ENCODE measurements at regions not wholly inside any gene's neighbourhood (a gene's known extent, or its start where the extent isn't known, plus 50 kb on each side); places are given as distances from the start of the nearest gene placed in this dataset.

DNA sequence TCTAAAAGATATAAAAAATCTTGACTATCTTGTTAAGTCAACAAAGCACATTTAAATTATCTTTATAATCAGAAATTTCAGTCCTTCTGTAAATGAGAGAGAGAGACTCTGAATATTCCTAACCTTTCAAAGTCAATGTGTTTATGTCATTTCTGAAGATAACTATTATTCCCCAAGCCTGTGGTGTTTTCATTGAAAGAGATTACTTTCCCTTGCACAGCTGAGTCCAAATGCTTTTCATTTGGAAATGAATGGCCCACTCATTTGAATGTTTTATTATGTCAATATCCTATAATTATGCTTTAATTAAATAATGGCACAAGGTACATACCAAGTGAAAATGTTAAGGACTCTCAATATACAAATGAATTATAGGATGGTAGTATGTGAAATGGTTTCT, 680.0 kb upstream of the DPPA4 start:
- TF ChIP-seq, protein P1, sequence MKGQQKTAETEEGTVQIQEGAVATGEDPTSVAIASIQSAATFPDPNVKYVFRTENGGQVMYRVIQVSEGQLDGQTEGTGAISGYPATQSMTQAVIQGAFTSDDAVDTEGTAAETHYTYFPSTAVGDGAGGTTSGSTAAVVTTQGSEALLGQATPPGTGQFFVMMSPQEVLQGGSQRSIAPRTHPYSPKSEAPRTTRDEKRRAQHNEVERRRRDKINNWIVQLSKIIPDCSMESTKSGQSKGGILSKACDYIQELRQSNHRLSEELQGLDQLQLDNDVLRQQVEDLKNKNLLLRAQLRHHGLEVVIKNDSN (IDR thresholded peaks at IDR 0.05): no peak
- no peak for TF ChIP-seq EP300 (IDR thresholded peaks at IDR 0.05; ENCODE audit: borderline replicate concordance)
- TF ChIP-seq, protein P2, sequence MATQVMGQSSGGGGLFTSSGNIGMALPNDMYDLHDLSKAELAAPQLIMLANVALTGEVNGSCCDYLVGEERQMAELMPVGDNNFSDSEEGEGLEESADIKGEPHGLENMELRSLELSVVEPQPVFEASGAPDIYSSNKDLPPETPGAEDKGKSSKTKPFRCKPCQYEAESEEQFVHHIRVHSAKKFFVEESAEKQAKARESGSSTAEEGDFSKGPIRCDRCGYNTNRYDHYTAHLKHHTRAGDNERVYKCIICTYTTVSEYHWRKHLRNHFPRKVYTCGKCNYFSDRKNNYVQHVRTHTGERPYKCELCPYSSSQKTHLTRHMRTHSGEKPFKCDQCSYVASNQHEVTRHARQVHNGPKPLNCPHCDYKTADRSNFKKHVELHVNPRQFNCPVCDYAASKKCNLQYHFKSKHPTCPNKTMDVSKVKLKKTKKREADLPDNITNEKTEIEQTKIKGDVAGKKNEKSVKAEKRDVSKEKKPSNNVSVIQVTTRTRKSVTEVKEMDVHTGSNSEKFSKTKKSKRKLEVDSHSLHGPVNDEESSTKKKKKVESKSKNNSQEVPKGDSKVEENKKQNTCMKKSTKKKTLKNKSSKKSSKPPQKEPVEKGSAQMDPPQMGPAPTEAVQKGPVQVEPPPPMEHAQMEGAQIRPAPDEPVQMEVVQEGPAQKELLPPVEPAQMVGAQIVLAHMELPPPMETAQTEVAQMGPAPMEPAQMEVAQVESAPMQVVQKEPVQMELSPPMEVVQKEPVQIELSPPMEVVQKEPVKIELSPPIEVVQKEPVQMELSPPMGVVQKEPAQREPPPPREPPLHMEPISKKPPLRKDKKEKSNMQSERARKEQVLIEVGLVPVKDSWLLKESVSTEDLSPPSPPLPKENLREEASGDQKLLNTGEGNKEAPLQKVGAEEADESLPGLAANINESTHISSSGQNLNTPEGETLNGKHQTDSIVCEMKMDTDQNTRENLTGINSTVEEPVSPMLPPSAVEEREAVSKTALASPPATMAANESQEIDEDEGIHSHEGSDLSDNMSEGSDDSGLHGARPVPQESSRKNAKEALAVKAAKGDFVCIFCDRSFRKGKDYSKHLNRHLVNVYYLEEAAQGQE (IDR thresholded peaks at IDR 0.05; ENCODE audit: low read depth): no peak
- no peak for TF ChIP-seq YY1 (IDR thresholded peaks at IDR 0.05; ENCODE audit: low read depth)
- TF ChIP-seq NFIC (IDR thresholded peaks at IDR 0.05): no peak
- no peak for TF ChIP-seq TCF12 (IDR thresholded peaks at IDR 0.05; ENCODE audit: low read depth)
- TF ChIP-seq EGR1 (IDR thresholded peaks at IDR 0.05): no peak
- TF ChIP-seq CEBPB (IDR thresholded peaks at IDR 0.05): no peak
- TF ChIP-seq, protein P3, sequence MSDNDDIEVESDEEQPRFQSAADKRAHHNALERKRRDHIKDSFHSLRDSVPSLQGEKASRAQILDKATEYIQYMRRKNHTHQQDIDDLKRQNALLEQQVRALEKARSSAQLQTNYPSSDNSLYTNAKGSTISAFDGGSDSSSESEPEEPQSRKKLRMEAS (IDR thresholded peaks at IDR 0.05): no peak
- no peak for TF ChIP-seq TEAD4 (IDR thresholded peaks at IDR 0.05)
- no peak for TF ChIP-seq ZBTB7A (IDR thresholded peaks at IDR 0.05; ENCODE audit: low read depth)
- no peak for TF ChIP-seq FOXM1 (IDR thresholded peaks at IDR 0.05; ENCODE audit: borderline replicate concordance, low read depth)
- TF ChIP-seq RAD21 (IDR thresholded peaks at IDR 0.05; ENCODE audit: low read depth): no peak
- TF ChIP-seq CREB1 (IDR thresholded peaks at IDR 0.05; ENCODE audit: low read depth): no peak
- no peak for TF ChIP-seq TAF1 (IDR thresholded peaks at IDR 0.05; ENCODE audit: low read depth)

GRCh38 chr3:110021659-110022058, 684.3 kb upstream of the DPPA4 start:
- TF ChIP-seq ZBTB7A (IDR thresholded peaks at IDR 0.05; ENCODE audit: low read depth) (no peak), NFIC (IDR thresholded peaks at IDR 0.05) (no peak), RAD21 (IDR thresholded peaks at IDR 0.05; ENCODE audit: low read depth) (no peak), CEBPB (IDR thresholded peaks at IDR 0.05) (no peak), TEAD4 (IDR thresholded peaks at IDR 0.05) (no peak)
- TF ChIP-seq, protein P1 (IDR thresholded peaks at IDR 0.05): no peak
- TF ChIP-seq, protein P2 (IDR thresholded peaks at IDR 0.05; ENCODE audit: low read depth): no peak
- TF ChIP-seq, protein P3 (IDR thresholded peaks at IDR 0.05): no peak

DNA sequence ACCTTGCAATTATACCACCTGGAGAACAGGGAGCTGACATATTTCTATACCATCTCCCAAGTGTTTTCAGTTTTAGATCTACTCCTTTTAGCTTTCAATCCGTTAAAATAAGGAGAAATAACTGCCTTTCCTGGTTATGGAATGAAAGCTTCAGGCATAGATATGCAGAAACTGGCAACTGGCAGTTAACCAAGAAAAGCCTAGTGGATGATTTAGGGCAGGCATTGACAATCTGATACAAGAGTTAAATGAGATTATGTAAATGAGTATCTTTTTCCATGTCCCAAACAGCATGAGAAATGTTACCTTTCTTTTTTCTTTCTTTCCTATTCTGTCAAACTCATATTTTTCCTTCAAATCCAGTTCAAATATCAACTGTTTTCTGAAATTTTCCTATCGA, 689.1 kb upstream of the DPPA4 start:
- TF ChIP-seq, protein P3 (IDR thresholded peaks at IDR 0.05): no peak
- TF ChIP-seq CREB1 (IDR thresholded peaks at IDR 0.05; ENCODE audit: low read depth) (no peak), TAF1 (IDR thresholded peaks at IDR 0.05; ENCODE audit: low read depth) (no peak), CEBPB (IDR thresholded peaks at IDR 0.05) (no peak), ZBTB7A (IDR thresholded peaks at IDR 0.05; ENCODE audit: low read depth) (no peak), EP300 (IDR thresholded peaks at IDR 0.05; ENCODE audit: borderline replicate concordance) (no peak), NFIC (IDR thresholded peaks at IDR 0.05) (no peak), EGR1 (IDR thresholded peaks at IDR 0.05) (no peak)
- TF ChIP-seq, protein P1 (IDR thresholded peaks at IDR 0.05): no peak
- TF ChIP-seq, protein P2 (IDR thresholded peaks at IDR 0.05; ENCODE audit: low read depth): no peak

- TF ChIP-seq, protein P3 (IDR thresholded peaks at IDR 0.05): no peak
- TF ChIP-seq YY1 (IDR thresholded peaks at IDR 0.05; ENCODE audit: low read depth): no peak
- TF ChIP-seq TAF1 (IDR thresholded peaks at IDR 0.05; ENCODE audit: low read depth): no peak
- no peak for TF ChIP-seq ZBTB7A (IDR thresholded peaks at IDR 0.05; ENCODE audit: low read depth)
- no peak for TF ChIP-seq TEAD4 (IDR thresholded peaks at IDR 0.05)
- no peak for TF ChIP-seq TCF12 (IDR thresholded peaks at IDR 0.05; ENCODE audit: low read depth)
- no peak for TF ChIP-seq FOXM1 (IDR thresholded peaks at IDR 0.05; ENCODE audit: borderline replicate concordance, low read depth)
- TF ChIP-seq EP300 (IDR thresholded peaks at IDR 0.05; ENCODE audit: borderline replicate concordance): no peak
- no peak for TF ChIP-seq CEBPB (IDR thresholded peaks at IDR 0.05)
- TF ChIP-seq, protein P2 (IDR thresholded peaks at IDR 0.05; ENCODE audit: low read depth): no peak
- TF ChIP-seq RAD21 (IDR thresholded peaks at IDR 0.05; ENCODE audit: low read depth): no peak
- no peak for TF ChIP-seq CREB1 (IDR thresholded peaks at IDR 0.05; ENCODE audit: low read depth)
- TF ChIP-seq, protein P1 (IDR thresholded peaks at IDR 0.05): no peak
- no peak for TF ChIP-seq NFIC (IDR thresholded peaks at IDR 0.05)
- TF ChIP-seq EGR1 (IDR thresholded peaks at IDR 0.05): no peak
These were observed 690.2 kb upstream of the DPPA4 start for GRCh38 chr3:110027446-110028080.

All from Ishikawa (cell line).